H1 (cell line): ENCODE measurements at regions not wholly inside any gene's neighbourhood (a gene's known extent, or its start where the extent isn't known, plus 50 kb on each side); places are given as distances from the start of the nearest gene placed in this dataset.

Experiments
- CTCF ChIA-PET: fragments of 300-600 bp; sonication (Branson Sonifier 250); formaldehyde crosslinking; loops from one replicate; lab custom pipeline; 2021; ENCODE audit not compliant: partially characterized antibody; lab: Charles Lee
- POLR2A ChIA-PET: fragments of 300-600 bp; sonication (Branson Sonifier 250); formaldehyde crosslinking; loops from one replicate; lab custom pipeline; 2021; ENCODE audit warnings: inconsistent platforms; ENCODE audit not compliant: partially characterized antibody; lab: Charles Lee
- DNase-seq, 2 experiments: peaks; one replicate each; pipeline versions ENCODE4 v3.0.0 to v3.0.0-alpha.2; 2010 to 2022; ENCODE audit warnings: low spot score in 2 of 2, low read depth in 1 of 2, mixed read lengths in 1 of 2
- FAIRE-seq: peaks from 2 replicates; lab custom pipeline; 2011; peaks lifted over from hg19 to GRCh38; lab: Jason Lieb, UNC
- H2AFZ ChIP-seq: 2 replicates; pipeline ENCODE4 v1.8.1; 2012; ENCODE audit warnings: low read length, inconsistent platforms
- H2AK5ac ChIP-seq: 2 replicates; pipeline ENCODE4 v1.6.1; 2013; ENCODE audit warnings: low read depth, low read length
- H2BK120ac ChIP-seq: replicated peaks from 2 replicates; pipeline ENCODE3; 2013; ENCODE audit warnings: low read depth, low read length, inconsistent platforms
- H2BK12ac ChIP-seq: 2 replicates; pipeline ENCODE4 v1.6.1; 2013; ENCODE audit warnings: low read depth, low read length
- H2BK15ac ChIP-seq: 2 replicates; pipeline ENCODE4 v1.6.1; 2013; ENCODE audit warnings: low read length
- H2BK20ac ChIP-seq: 2 replicates; pipeline ENCODE4 v1.6.1; 2013; ENCODE audit warnings: low read length
- H2BK5ac ChIP-seq: 2 replicates; pipeline ENCODE4 v1.6.1; 2013; ENCODE audit warnings: low read depth, low read length
- H3K14ac ChIP-seq: 2 replicates; pipeline ENCODE4 v1.6.1; 2013; ENCODE audit warnings: inconsistent platforms; ENCODE audit not compliant: insufficient read length
- H3K18ac ChIP-seq: 2 replicates; pipeline ENCODE4 v1.6.1; 2013; ENCODE audit warnings: low read length; ENCODE audit errors: extremely low read depth
- H3K23ac ChIP-seq: 2 replicates; pipeline ENCODE4 v1.6.1; 2013; ENCODE audit warnings: inconsistent platforms; ENCODE audit not compliant: insufficient read length
- H3K23me2 ChIP-seq: 2 replicates; pipeline ENCODE4 v1.6.1; 2013; ENCODE audit warnings: low read depth, low read length
- H3K27ac ChIP-seq: 2 replicates; pipeline ENCODE4 v1.6.1; 2011; ENCODE audit warnings: low read depth, low read length, inconsistent platforms
- H3K27me3 ChIP-seq, 4 experiments: replicated peaks in 1 of 4; 1 replicate in 1 of 4; 2 replicates in 3 of 4; pipeline versions ENCODE4 v1.6.1 to v1.8.1; 2011 to 2013; ENCODE audit warnings: low read length in 3 of 4, mild to moderate bottlenecking in 3 of 4, inconsistent platforms in 2 of 4, mixed read lengths in 2 of 4, moderate library complexity in 1 of 4; ENCODE audit not compliant: control insufficient read depth in 3 of 4, insufficient read depth in 3 of 4; ENCODE audit errors: extremely low read depth in 1 of 4
- H3K36me3 ChIP-seq, 4 experiments: 2 replicates each; pipeline versions ENCODE4 v1.6.1 to v1.8.1; 2011 to 2013; ENCODE audit warnings: mild to moderate bottlenecking in 4 of 4, low read length in 3 of 4, moderate library complexity in 2 of 4, control low read depth in 1 of 4, inconsistent platforms in 1 of 4; ENCODE audit not compliant: insufficient read depth in 4 of 4, control insufficient read depth in 2 of 4
- H3K4ac ChIP-seq: replicated peaks from 2 replicates; pipeline ENCODE3; 2013; ENCODE audit warnings: low read length, low read depth, mixed read lengths, inconsistent platforms; ENCODE audit not compliant: insufficient read length
- H3K4me1 ChIP-seq, 4 experiments: replicated peaks in 1 of 4; 1 replicate in 1 of 4; 2 replicates in 3 of 4; pipeline versions ENCODE4 v1.6.1 to v1.8.1; 2011 to 2013; ENCODE audit warnings: low read length in 3 of 4, inconsistent platforms in 2 of 4, mixed read lengths in 1 of 4; ENCODE audit not compliant: insufficient read depth in 4 of 4, control insufficient read depth in 3 of 4
- H3K4me2 ChIP-seq, 2 experiments: 2 replicates each; pipeline versions ENCODE4 v1.6.1 to v1.8.1; 2011 to 2013; ENCODE audit warnings: low read depth in 2 of 2, low read length in 2 of 2, control low read depth in 1 of 2, inconsistent platforms in 1 of 2, mild to moderate bottlenecking in 1 of 2; ENCODE audit not compliant: insufficient read depth in 1 of 2
- H3K4me3 ChIP-seq, 4 experiments: fragments of 200-600, 300-600 bp in 1 of 4; sonication (generic), shearing (Covaris generic), sonication (Bioruptor Twin) in 1 of 4; 2 replicates each; pipeline versions ENCODE4 v1.5.1 to v1.8.1; 2011 to 2016; ENCODE audit warnings: low read length in 4 of 4, low read depth in 3 of 4, control low read depth in 2 of 4, inconsistent platforms in 2 of 4, mild to moderate bottlenecking in 2 of 4, mixed read lengths in 1 of 4, moderate library complexity in 1 of 4; ENCODE audit not compliant: insufficient read depth in 2 of 4; ENCODE audit errors: extremely low read depth in 1 of 4
- H3K56ac ChIP-seq: replicated peaks from 2 replicates; pipeline ENCODE3; 2013; ENCODE audit warnings: low read depth, mild to moderate bottlenecking, mixed read lengths, low read length, inconsistent platforms; ENCODE audit not compliant: insufficient read length
- H3K79me1 ChIP-seq: 2 replicates; pipeline ENCODE4 v1.6.1; 2013; ENCODE audit warnings: low read depth, low read length, control low read depth
- H3K79me2 ChIP-seq, 2 experiments: 2 replicates each; pipeline versions ENCODE4 v1.6.1 to v1.8.1; 2012 to 2013; ENCODE audit warnings: low read length in 2 of 2, mild to moderate bottlenecking in 2 of 2, inconsistent platforms in 1 of 2; ENCODE audit not compliant: insufficient read depth in 2 of 2, control insufficient read depth in 1 of 2
- H3K9ac ChIP-seq, 4 experiments: replicated peaks in 1 of 4; 1 replicate in 1 of 4; 2 replicates in 3 of 4; pipeline versions ENCODE4 v1.6.1 to v1.8.1; 2011 to 2013; ENCODE audit warnings: low read depth in 3 of 4, low read length in 3 of 4, control low read depth in 2 of 4, mild to moderate bottlenecking in 2 of 4, moderate library complexity in 2 of 4, inconsistent platforms in 1 of 4; ENCODE audit errors: extremely low read depth in 1 of 4
- H3K9me3 ChIP-seq, 2 experiments: 2 replicates each; pipeline versions ENCODE4 v1.6.1 to v1.8.1; 2012 to 2013; ENCODE audit warnings: mild to moderate bottlenecking in 2 of 2, moderate library complexity in 2 of 2, control low read depth in 1 of 2, inconsistent platforms in 1 of 2, low read depth in 1 of 2, low read length in 1 of 2, mixed read lengths in 1 of 2; ENCODE audit not compliant: insufficient read depth in 2 of 2
- H4K20me1 ChIP-seq, 2 experiments: replicated peaks in 1 of 2; 2 replicates each; pipeline versions ENCODE3 to v1.8.1; 2011 to 2013; ENCODE audit warnings: inconsistent platforms in 2 of 2, low read length in 2 of 2, mild to moderate bottlenecking in 1 of 2; ENCODE audit not compliant: insufficient read depth in 2 of 2, control insufficient read depth in 1 of 2
- H4K5ac ChIP-seq: 2 replicates; pipeline ENCODE4 v1.6.1; 2013; ENCODE audit warnings: low read length, low read depth, mixed read lengths, inconsistent platforms; ENCODE audit not compliant: insufficient read length
- H4K8ac ChIP-seq: 2 replicates; pipeline ENCODE4 v1.8.0; 2013; ENCODE audit warnings: mild to moderate bottlenecking, moderate library complexity, low read length, inconsistent platforms; ENCODE audit not compliant: insufficient read depth; ENCODE audit errors: extremely low read depth
- H4K91ac ChIP-seq: replicated peaks from 2 replicates; pipeline ENCODE3; 2013; ENCODE audit warnings: low read length, mixed read lengths, inconsistent platforms; ENCODE audit not compliant: insufficient read length
- NANOG ChIP-seq: IDR thresholded peaks from 2 replicates; pipeline ENCODE4 v1.6.1; 2011; ENCODE audit warnings: low read length, low read depth, mild to moderate bottlenecking, inconsistent platforms; ENCODE audit not compliant: insufficient read depth, poor library complexity, severe bottlenecking
- WGBS, 2 experiments: shearing (Covaris generic) in 1 of 2; methylation state at CpG; one replicate each; pipeline versions ENCODE4 v1.1.6 to v1.1.7; 2013 to 2015; ENCODE audit warnings: low lambda C conversion rate in 2 of 2, mixed read lengths in 2 of 2, inconsistent platforms in 1 of 2, low coverage in 1 of 2, missing lambda C conversion rate in 1 of 2; ENCODE audit not compliant: insufficient replicate concordance in 2 of 2, insufficient coverage in 1 of 2, insufficient read length in 1 of 2; ENCODE audit errors: extremely low coverage in 1 of 2, missing lambda C conversion rate in 1 of 2; 5-methylcytosine and 5-hydroxymethylcytosine counted together

DNA sequence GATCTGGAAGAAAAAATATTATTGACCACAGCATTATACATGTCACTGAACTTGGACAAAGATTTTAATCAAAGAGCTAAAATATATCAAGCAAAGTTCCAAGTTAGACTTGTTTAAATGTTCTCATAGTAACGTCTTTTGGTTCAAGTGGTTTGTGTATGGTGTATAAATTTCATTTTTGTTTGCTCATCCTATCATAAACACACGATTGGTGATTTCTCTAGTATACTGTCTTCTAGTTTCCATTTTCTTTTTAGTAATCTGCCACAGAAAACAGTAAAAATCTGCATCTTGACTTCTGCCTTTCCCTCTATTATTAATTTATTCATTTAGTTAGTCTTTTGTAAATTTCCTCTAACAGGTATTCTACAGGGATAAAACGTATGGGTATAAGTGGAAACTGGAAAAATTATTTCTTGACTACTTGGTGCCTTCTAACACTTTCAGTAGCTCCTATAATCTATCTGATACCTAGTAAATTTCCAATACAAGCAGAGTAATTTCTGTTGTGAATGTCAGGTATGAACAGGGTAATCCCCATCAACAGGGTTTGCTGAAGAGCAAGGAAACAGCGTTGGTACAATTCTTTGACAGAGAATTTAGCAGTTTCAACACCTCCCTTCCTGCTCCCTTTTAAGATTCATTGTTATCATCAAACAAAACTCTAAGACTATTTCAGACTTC lies 268.0 kb downstream of the PTPRC start:
- Histone ChIP-seq H3K14ac (no peak overlapping the region), H3K9me3 (no peaks in the 10 kb centered on the region), H3K36me3 (no peaks in the 10 kb centered on the region), H2AK5ac (no peak overlapping the region), H3K27me3 (no peaks in the 10 kb centered on the region), H3K79me1 (no peaks in the 10 kb centered on the region), H3K9ac (no peak overlapping the region), H2BK15ac (no peak overlapping the region), H3K4me3 (no peak overlapping the region), H4K91ac (no peak overlapping the region), H3K79me2 (no peaks in the 10 kb centered on the region), H2BK20ac (no peak overlapping the region), H3K4me1 (peaks cover 0 to 6% (median 3%) of the 10 kb centered on the region in 4 experiments; a peak in 2 of 7 replicates), H3K27ac (no peak overlapping the region), H3K4me2 (no peak overlapping the region), H4K8ac (no peak overlapping the region), H2AFZ (no peak overlapping the region), H4K5ac (no peak overlapping the region), H2BK12ac (no peak overlapping the region), H3K18ac (no peak overlapping the region), H3K23me2 (no peaks in the 10 kb centered on the region), H3K4ac (no peak overlapping the region), H4K20me1 (no peaks in the 10 kb centered on the region), H2BK120ac (no peak overlapping the region), H3K23ac (no peak overlapping the region), H3K56ac (no peak overlapping the region), H2BK5ac (no peak overlapping the region)
- ChIA-PET CTCF (interaction anchor here (2.0 kb wide), 1 partner anchor 11 kb away, joined by 6 read pairs; no protein-coding TSS in a partner anchor), POLR2A (no interaction called here)
- 86% methylated on average over 4 of the region's 4 CpGs; no CpG with 5 or more reads in 1 of the 2 experiments for WGBS, 2 experiments
- no peak for TF ChIP-seq NANOG
- DNase-seq (no peak), FAIRE-seq (no peak)
